ENCODE measurements at regions not wholly inside any gene's neighbourhood (a gene's known extent, or its start where the extent isn't known, plus 50 kb on each side); places are given as distances from the start of the nearest gene placed in this dataset.

DNA sequence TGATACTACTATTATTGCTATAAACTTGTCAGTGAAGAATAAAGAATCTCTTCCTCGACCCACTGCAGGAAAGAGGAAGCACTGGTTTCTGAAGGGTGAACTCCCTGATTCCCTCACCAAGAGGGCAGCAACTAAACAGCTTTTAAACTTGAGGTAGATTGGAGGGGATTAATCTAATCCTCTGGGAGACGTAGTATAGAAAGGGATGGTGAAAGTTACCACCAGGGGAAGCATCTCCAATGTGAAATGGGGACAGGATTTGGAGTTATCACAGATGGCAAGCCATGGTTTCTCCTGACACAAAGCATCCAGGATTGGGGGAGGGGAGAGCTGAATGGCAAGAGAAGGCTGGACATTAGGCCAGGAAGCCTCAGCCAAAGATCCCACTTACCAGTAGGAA, 62.7 kb upstream of the PTPN13 start:
- DNase-seq, result no peak

GRCh38 chr4:86532851-86533250, 61.3 kb upstream of the PTPN13 start:
- no peak for DNase-seq

DNA sequence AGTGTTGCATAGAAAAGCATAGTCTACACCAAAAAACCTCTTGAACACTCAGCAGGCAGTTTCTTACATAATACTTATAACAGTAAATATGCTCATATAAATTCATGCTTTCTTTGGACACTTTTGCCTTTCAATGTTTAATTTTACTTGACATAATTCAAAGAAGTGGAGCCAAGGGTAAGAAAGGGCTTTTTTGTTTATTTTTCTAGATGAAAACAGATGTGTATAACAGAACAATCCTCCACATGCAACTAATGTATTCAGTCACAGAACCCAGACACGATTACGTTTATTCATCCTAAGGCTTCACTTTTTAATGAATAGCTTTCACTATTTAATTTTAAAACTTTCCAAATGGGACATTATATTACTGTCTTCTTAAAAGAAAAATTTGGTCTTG, 58.0 kb upstream of the PTPN13 start:
- no peak for DNase-seq

- no peak for DNase-seq
Observed at GRCh38 chr4:86542319-86543027, 51.6 kb upstream of the PTPN13 start.

DNA sequence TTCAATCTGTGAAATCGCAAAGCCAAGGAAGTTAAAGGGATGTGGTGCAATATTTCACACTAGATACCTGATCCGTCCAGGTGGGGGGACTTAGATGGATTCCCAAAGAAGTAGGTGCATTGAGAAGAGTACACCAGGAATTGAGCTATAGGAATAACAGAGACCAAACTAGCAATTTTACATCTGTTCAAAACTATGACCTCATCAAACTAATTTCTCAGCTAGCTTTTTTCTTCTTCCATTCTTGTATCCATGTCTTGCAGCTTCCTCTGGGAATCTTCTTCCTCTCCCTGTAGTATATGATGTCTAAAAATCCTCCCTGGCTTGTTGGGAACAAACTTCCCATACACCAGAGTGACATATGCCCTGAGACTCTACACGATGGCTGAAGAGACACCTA, 51.0 kb upstream of the PTPN13 start:
- no peak for DNase-seq

- DNase-seq, result no peak
Observed at GRCh38 chr4:86543560-86544309, 50.4 kb upstream of the PTPN13 start.

GRCh38 chr4:86544310-86544966, 49.7 kb upstream of the PTPN13 start:
- no peak for DNase-seq
